ENCODE measurements at regions not wholly inside any gene's neighbourhood (a gene's known extent, or its start where the extent isn't known, plus 50 kb on each side); places are given as distances from the start of the nearest gene placed in this dataset.

DNA sequence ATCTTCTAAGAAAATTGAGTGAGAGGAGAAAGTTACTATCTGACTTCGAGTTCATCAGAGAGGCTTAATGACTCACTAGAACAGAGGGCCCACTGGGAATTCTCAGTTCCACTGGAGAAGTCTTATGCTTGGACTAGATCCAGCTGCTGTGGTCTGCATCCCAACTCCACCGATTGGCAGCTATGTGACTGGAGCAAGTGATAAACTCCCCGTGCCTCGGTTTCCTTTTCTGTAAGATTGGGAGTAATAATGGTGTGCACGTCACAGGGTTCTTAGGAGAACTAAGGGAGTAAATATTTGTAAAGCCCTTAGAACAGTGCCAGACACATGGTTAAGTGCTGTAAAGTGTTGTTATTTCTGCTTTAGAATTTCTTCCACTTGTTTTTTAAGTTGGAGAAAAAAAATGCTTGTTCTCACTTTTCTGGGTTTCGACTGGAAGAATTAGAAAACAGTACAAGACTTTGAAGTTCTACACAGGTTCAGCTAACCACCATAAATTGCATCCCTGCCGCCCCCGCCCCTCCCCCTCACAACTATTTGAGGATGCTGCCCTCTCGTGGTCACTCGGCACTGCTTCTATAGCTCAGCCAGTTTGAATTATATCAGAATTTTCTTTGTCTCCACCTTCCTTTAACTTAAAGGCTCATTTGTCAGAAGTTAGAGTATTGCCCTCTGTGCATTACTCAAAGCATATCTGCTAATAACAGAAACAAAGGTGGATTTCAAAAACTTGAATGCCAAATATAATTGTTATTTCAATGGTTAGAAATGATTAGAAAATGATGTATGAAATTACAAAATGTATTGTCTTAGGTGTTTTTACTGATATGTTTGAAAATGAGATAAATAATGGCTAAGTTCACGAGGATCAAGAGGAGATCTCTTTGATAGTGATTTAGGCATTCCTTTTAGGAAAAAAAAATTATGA, 95.0 kb upstream of the IFNGR1 start (continued):
- TF ChIP-seq SRF (IDR thresholded peaks at IDR 0.05; ENCODE audit: low read depth in 2 of 2, low read length in 2 of 2) (no peak), CHD2 (IDR thresholded peaks at IDR 0.05; ENCODE audit: borderline replicate concordance, low read depth, low read length) (peak; percentile 58; the same call in 1 of the 2 replicates), CBFB (IDR thresholded peaks at IDR 0.05; ENCODE audit: low read depth) (0 out of 2 replicates have a peak, but pooled peaks have one; percentile 38)

DNA sequence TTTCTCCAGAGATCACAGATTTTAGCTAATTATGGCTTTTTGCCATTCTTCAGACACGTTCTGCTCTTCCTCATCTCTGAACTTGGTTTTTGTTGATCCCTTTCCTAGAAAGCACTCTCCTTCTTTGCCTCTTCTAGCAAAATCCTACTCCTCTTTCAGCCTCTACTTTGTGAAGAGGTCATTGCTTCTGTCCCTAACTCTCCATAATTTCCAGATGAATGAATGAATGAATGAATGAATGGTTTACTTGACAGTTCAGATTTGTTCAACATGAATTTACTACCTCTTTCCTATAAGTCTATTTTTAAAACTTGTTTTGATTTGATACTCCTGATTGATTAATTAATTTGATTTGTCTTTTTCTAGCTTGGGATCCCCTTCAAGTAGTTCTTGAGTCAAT, 94.0 kb upstream of the IFNGR1 start:
- FAIRE-seq, result no peak
- in situ Hi-C loops (cut with MboI) (loop anchor here (5.0 kb wide), 2 partner anchors 146 to 221 kb away; no protein-coding TSS in a partner anchor), intact Hi-C loops (cut with micrococcal nuclease; ENCODE audit: unreplicated experiment) (loop anchor here (5.0 kb wide), 2 partner anchors 146 to 346 kb away; no protein-coding TSS in a partner anchor)
- H3K9ac ChIP-seq (ENCODE audit: control insufficient read depth, insufficient read depth, low read length), result no peak overlapping the region
- no peaks in the 10 kb centered on the region for H3K79me2 ChIP-seq (ENCODE audit: control insufficient read depth, insufficient read depth, low read length)
- no peaks in the 10 kb centered on the region for H3K36me3 ChIP-seq (ENCODE audit: control insufficient read depth in 2 of 2, insufficient read depth in 2 of 2, low read length in 1 of 2)
- no peak for ATAC-seq
- H4K20me1 ChIP-seq (ENCODE audit: control insufficient read depth, insufficient read depth), result no peaks in the 10 kb centered on the region
- BruUV-seq (replicated peaks), result no TSS peak
- peaks cover 11% of the 10 kb centered on the region for H3K4me1 ChIP-seq (ENCODE audit: control insufficient read depth, insufficient read depth, low read length)
- no peak overlapping the region for H3K4me3 ChIP-seq
- POLR2A ChIA-PET, result interaction anchor here (1.6 kb wide), 1 partner anchor 147 kb away, joined by 10 read pairs; no protein-coding TSS in a partner anchor
- no peaks in the 10 kb centered on the region for H3K9me3 ChIP-seq (replicated peaks; ENCODE audit: control insufficient read depth, insufficient read depth, low read length)
- H2AFZ ChIP-seq (ENCODE audit: control insufficient read depth, low read depth, low read length), result no peak overlapping the region
- H3K4me2 ChIP-seq (ENCODE audit: control insufficient read depth, insufficient read depth), result no peak overlapping the region
- H3K27me3 ChIP-seq (replicated peaks in 1 of 2; ENCODE audit: control insufficient read depth in 2 of 2, insufficient read depth in 2 of 2, low read length in 1 of 2), result no peaks in the 10 kb centered on the region
- SMC1A ChIA-PET (ENCODE audit: uncharacterized antibody, unreplicated experiment), result interaction anchor here (0.9 to 4.7 kb wide), 31 partner anchors 10 to 662 kb away, joined by 3 to 80 read pairs (median 7); no protein-coding TSS in a partner anchor
- DNase-seq (ENCODE audit: low read depth, low spot score), result no peak
- CTCF ChIA-PET, result interaction anchor here (0.7 to 4.4 kb wide), 24 partner anchors 8 to 692 kb away, joined by 3 to 72 read pairs (median 10); no protein-coding TSS in a partner anchor
- TF ChIP-seq NR2C1 (IDR thresholded peaks at IDR 0.05) (no peak), ZNF24 (IDR thresholded peaks at IDR 0.05) (peak; percentile 85), RELA (IDR thresholded peaks at IDR 0.05; ENCODE audit: borderline replicate concordance, partially characterized antibody) (no peak), POLR2AphosphoS2 (IDR thresholded peaks at IDR 0.05; ENCODE audit: low read depth, low read length) (no peak), PAX5 (IDR thresholded peaks at IDR 0.05; ENCODE audit: borderline replicate concordance, low read depth, low read length) (no peak)
- H3K27ac ChIP-seq (ENCODE audit: control insufficient read depth, insufficient read depth), result no peak overlapping the region
- 50% methylated on average over 1 of the region's 1 CpG for WGBS (ENCODE audit: insufficient coverage, insufficient replicate concordance, low lambda C conversion rate, missing lambda C conversion rate)
- RAD21 ChIA-PET (ENCODE audit: unreplicated experiment), result interaction anchor here (1.0 to 4.9 kb wide), 21 partner anchors 35 to 327 kb away, joined by 3 to 69 read pairs (median 5); no protein-coding TSS in a partner anchor

Data from GM12878 (cell line).